Coronary artery (tissue), 2 donors: ENCODE measurements at regions not wholly inside any gene's neighbourhood (a gene's known extent, or its start where the extent isn't known, plus 50 kb on each side); places are given as distances from the start of the nearest gene placed in this dataset.

Experiments used
- DNase-seq: peaks from one replicate; pipeline ENCODE4 v3.0.0-alpha.2; 2017; ENCODE audit warnings: low spot score
- H3K27ac ChIP-seq, 2 donors: fragments of 200-600 bp; sonication (generic); one replicate each; pipeline ENCODE4 v1.5.1; 2016 to 2019
- H3K4me3 ChIP-seq: fragments of 200-600 bp; sonication (generic); 2 replicates; pipeline ENCODE4 v1.5.1; 2016; ENCODE audit warnings: mild to moderate bottlenecking, moderate library complexity
- CTCF ChIP-seq: fragments of 200-600 bp; sonication (generic); IDR thresholded peaks from one replicate; pipeline ENCODE4 v1.5.1; 2019; ENCODE audit warnings: antibody characterized with exemption

DNA sequence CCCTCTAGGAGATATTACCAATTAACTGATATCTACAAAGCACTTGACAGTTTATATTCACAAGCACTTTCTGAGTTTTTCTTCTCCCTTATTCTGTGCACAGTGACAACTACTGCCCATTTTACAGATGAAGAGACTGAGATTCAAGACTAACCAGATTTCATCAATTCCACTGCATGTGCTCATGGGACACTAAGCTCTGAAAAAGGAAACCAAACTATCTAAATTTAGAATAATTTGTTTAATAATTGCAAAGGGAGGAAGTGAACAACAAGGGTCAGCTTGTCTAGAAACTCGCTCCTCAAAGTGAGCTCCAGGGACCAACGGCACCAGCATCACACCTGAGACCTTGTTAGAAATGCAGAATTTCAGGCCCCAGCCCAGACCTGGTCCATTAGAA is 50.8 kb upstream of the MYLIP start:
- no peak overlapping the region for H3K4me3 ChIP-seq
- TF ChIP-seq CTCF, result no peak
- no peak overlapping the region for H3K27ac ChIP-seq
- no peak for DNase-seq

DNA sequence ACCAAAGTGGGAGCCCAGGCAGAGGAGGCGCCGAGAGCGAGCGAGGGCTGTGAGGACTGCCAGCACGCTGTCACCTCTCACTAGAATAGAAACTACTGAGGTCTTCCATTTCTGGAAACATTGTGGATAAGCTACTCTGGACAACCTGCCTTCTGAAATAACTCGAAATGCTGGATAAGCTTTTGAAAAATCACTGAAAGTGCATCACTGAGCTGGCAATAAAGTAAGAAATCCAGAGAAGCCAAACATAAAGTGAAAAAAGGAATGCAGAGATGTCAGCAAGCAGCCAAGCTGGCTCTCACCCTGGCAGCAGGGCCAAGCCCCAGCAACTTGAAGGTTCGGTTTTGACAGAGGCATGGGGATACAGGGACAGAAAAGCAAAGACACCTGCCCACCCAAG is 59.2 kb upstream of the MYLIP start:
- no peak for DNase-seq

DNA sequence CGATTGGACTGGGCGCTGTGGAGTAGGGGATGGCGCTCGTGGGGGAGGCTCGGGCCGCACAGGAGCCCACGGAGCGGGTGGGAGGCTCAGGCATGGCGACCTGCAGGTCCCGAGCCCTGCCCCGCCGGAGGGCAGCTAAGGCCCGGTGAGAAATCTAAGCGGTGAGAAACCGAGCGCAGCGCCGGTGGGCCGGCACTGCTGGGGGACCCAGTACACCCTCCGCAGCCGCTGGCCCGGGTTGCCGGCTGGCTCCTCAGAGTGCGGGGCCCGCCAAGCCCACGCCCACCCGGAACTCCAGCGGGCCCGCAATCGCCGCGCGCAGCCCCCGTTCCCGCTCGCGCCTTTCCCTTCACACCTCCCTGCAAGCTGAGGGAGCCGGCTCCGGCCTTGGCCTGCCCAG is 59.7 kb upstream of the MYLIP start:
- DNase-seq, result no peak
- Histone ChIP-seq H3K4me3 (no peak overlapping the region), H3K27ac (no peak overlapping the region)
- TF ChIP-seq CTCF, result no peak

More for the DNA sequence above, 59.2 kb upstream of the MYLIP start:
- Histone ChIP-seq H3K27ac (no peak overlapping the region), H3K4me3 (no peak overlapping the region)
- no peak for TF ChIP-seq CTCF

DNA sequence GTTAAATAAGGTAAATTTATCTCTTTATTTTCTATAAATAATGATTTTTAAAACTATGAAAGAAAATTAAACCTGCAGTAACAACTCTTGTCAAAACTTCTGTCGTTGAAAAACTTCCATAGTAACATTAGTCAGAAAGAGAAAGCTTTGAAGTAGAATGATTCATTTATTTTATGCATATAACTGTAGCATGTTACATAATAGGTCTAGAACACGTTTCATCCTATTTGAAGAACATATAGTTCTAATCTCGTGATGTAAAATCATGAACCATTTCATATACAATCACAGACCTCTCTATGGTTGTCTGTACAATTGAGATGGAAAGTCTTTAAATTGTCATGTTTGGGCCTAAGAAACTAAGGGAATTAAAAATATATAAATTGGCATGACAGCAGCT is 61.3 kb upstream of the MYLIP start:
- DNase-seq, result no peak
- TF ChIP-seq CTCF, result no peak
- H3K27ac ChIP-seq, result no peak overlapping the region
- H3K4me3 ChIP-seq, result no peak overlapping the region

DNA sequence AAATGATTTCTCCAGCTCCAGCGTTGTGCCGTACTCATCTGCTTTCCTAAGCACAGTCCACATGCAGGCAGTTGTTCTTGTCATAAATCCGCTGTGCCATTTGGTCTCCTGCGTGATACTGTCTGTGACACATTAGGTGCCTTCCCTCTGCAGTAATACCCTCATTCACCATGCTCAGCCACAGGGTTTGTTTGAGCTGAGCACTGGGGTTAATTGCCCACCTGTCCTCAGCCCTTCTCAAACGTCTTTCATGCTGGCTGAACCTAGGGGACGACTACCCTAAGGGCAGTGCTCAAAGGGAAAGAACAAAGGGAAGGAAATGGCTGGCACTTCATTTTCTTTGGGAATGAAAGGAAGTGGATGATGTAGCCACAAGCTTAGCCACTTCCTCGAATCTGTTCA is 64.2 kb upstream of the MYLIP start:
- Histone ChIP-seq H3K4me3 (no peak overlapping the region), H3K27ac (no peak overlapping the region)
- TF ChIP-seq CTCF, result no peak
- no peak for DNase-seq

DNA sequence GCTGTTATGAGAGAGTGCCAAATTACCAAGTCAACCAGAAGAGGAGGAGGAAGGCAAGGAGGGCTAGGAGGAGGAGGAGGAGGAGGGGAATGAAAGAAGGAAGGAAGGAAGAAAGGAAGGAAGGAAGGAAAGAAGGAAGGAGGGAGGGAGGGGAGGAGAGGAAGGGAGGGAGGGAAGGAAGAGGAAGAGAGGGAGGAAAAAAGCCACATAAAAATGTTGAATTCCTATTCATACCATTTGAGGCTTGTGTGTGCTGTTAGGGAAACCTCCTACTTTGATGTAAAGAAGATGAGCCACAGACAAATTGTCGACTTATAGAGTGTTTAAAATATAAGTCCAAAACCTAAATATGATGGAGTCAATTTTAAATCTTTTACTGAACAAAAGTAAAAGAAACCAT is 65.3 kb upstream of the MYLIP start:
- Histone ChIP-seq H3K27ac (no peak overlapping the region), H3K4me3 (no peak overlapping the region)
- DNase-seq, result no peak
- TF ChIP-seq CTCF, result no peak

DNA sequence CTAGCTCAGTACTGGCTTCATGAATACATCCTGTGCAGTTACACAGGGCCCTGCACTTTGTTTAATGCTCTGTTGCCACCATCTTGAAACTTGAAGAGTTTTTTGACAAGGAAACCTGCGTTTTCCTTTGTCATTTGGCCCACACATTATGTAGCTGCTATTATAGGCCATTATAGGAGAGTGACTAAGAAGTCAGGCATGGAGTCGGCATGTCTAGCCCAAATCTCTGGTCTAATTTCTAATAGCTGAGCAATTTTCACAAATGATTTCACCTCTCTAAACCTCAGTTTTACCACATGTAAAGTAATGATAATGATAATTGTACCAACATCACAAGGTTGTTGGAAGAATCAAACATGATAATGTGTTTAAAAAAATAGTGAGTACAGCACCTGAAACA is 67.1 kb upstream of the MYLIP start:
- no peak overlapping the region for H3K4me3 ChIP-seq
- no peak for TF ChIP-seq CTCF
- no peak for DNase-seq
- no peak overlapping the region for H3K27ac ChIP-seq
